ENCODE measurements at regions not wholly inside any gene's neighbourhood (a gene's known extent, or its start where the extent isn't known, plus 50 kb on each side); places are given as distances from the start of the nearest gene placed in this dataset.

- no peak overlapping the region for H3K27ac ChIP-seq
- DNase-seq (ENCODE audit: low spot score) = no peak
- no peak for TF ChIP-seq CTCF (IDR thresholded peaks at IDR 0.05)
- no peak overlapping the region for H3K4me3 ChIP-seq
These were observed 106.0 kb downstream of the VEGFA start for GRCh38 chr6:43875849-43876572.

- DNase-seq (ENCODE audit: low spot score) = no peak
- TF ChIP-seq CTCF (IDR thresholded peaks at IDR 0.05) = no peak
- Histone ChIP-seq H3K4me3 (no peak overlapping the region), H3K27ac (no peak overlapping the region)
These were observed 105.0 kb downstream of the VEGFA start for GRCh38 chr6:43874814-43875590.

GRCh38 chr6:43873806-43874714 is 104.0 kb downstream of the VEGFA start:
- no peak for DNase-seq (ENCODE audit: low spot score)
- no peak overlapping the region for H3K4me3 ChIP-seq
- no peak overlapping the region for H3K27ac ChIP-seq
- no peak for TF ChIP-seq CTCF (IDR thresholded peaks at IDR 0.05)

GRCh38 chr6:43871933-43872332 is 101.9 kb downstream of the VEGFA start:
- Histone ChIP-seq H3K27ac (no peak overlapping the region), H3K4me3 (no peak overlapping the region)
- TF ChIP-seq CTCF (IDR thresholded peaks at IDR 0.05) = no peak
- DNase-seq (ENCODE audit: low spot score) = no peak

- no peak for TF ChIP-seq CTCF (IDR thresholded peaks at IDR 0.05)
- H3K27ac ChIP-seq = no peak overlapping the region
These were observed 101.3 kb downstream of the VEGFA start for GRCh38 chr6:43871284-43871683.

DNA sequence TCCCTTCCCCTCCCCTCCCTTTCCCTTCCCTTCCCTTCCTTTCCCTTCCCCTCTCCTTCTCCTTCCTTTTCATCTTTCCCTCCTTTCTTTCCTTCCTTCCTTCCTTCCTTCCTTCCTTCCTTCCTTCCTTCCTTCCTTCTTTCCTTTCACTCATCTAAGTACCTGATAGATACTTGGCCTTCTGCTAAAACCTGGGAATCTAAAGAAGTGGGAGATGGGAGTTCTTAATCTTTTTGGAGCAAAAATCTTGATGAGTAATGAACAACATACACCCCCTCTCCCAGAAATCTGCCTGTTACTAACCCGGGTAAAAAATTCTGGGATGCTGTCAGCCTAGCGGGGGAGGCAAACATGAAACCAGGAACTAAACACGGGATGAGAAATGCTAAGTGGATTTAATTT is 100.7 kb downstream of the VEGFA start:
- Histone ChIP-seq H3K27ac (no peak overlapping the region), H3K4me3 (no peak overlapping the region)
- DNase-seq (ENCODE audit: low spot score) = no peak
- no peak for TF ChIP-seq CTCF (IDR thresholded peaks at IDR 0.05)

More at GRCh38 chr6:43871284-43871683, 101.3 kb downstream of the VEGFA start:
- no peak overlapping the region for H3K4me3 ChIP-seq
- DNase-seq (ENCODE audit: low spot score) = no peak

Measured in coronary artery (tissue), 2 donors.